Activated naive CD8-positive, alpha-beta T cell treated with anti-CD3 and anti-CD28 coated beads, Interleukin-2, amount 10 ng/mL, durations not matched to agents 7 days and 5 days (primary cell): ENCODE measurements at regions not wholly inside any gene's neighbourhood (a gene's known extent, or its start where the extent isn't known, plus 50 kb on each side); places are given as distances from the start of the nearest gene placed in this dataset.

ENCODE experiments used
- ATAC-seq: fragments of 150-1000 bp; cut with Tn5 transposase; one replicate; pipeline ENCODE4 v1.10.0; 2021; ENCODE audit warnings: low read depth, moderate library complexity
- POLR2A ChIA-PET: fragments of 350-600 bp; sonication (Branson Sonifier 250); formaldehyde crosslinking; loops from one replicate; lab custom pipeline; 2021; ENCODE audit warnings: antibody characterized with exemption; lab: Charles Lee
- DNase-seq: peaks from one replicate; pipeline ENCODE4 v3.0.0; 2021
- H3K27ac Mint-ChIP-seq: one replicate; pipeline ENCODE4 v1.8.0; 2022; ENCODE audit warnings: mild to moderate bottlenecking, mixed read lengths
- H3K27me3 Mint-ChIP-seq: one replicate; pipeline ENCODE4 v1.8.0; 2022; ENCODE audit warnings: mild to moderate bottlenecking, moderate library complexity, mixed read lengths
- H3K36me3 Mint-ChIP-seq: one replicate; pipeline ENCODE4 v1.8.0; 2021; ENCODE audit warnings: mild to moderate bottlenecking, mixed read lengths
- H3K4me1 Mint-ChIP-seq: one replicate; pipeline ENCODE4 v1.8.0; 2021; ENCODE audit warnings: mixed read lengths
- H3K4me3 Mint-ChIP-seq: one replicate; pipeline ENCODE4 v1.8.0; 2022; ENCODE audit warnings: mild to moderate bottlenecking, moderate library complexity, mixed read lengths
- H3K9me3 Mint-ChIP-seq: one replicate; pipeline ENCODE4 v1.8.0; 2021; ENCODE audit warnings: mixed read lengths

DNA sequence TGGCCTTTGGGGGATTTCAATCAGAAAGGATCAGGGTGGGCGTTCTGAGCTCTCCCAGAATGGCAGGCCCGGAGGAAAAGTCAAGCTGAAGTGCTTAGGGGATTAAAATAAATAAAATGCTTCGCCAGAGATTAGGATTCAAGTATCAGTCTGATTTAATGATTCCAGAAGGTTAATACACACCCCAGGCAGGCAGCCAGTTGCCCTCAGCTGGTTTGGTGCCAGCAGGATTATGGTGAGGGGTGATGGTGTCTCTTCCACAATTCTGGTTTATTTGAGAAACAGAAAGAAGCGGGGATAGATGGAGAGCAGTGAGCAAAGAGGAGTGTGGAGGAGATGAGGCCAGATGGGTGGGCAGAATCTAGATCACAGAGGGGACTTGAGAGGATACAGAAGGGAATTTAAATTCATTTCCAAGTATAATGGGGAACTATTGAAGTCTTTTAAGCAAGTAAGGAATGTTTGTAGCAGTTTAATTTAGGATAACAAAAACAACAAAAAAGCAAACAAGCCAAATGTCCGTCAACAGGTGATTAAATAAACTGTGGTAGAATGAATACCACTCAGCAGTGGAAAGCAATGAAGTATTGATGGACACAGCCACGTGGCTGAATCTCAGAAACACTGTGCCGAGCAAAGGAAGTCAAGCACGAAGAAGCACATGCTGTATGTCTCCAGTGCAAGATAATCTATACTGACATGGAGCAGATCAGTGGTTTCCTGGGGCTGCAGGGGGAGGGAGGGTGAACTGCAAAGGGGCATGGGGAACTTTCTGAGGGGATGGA is 297.7 kb downstream of the MSX2 start:
- POLR2A ChIA-PET: no interaction called here
- peaks cover 16% of the 10 kb centered on the region for H3K27me3 Mint-ChIP-seq
- H3K4me1 Mint-ChIP-seq: no peaks in the 10 kb centered on the region
- H3K9me3 Mint-ChIP-seq: peaks cover 3% of the 10 kb centered on the region
- H3K27ac Mint-ChIP-seq: no peak overlapping the region
- no peak for ATAC-seq
- no peak for DNase-seq
- no peak overlapping the region for H3K4me3 Mint-ChIP-seq
- H3K36me3 Mint-ChIP-seq: no peaks in the 10 kb centered on the region

DNA sequence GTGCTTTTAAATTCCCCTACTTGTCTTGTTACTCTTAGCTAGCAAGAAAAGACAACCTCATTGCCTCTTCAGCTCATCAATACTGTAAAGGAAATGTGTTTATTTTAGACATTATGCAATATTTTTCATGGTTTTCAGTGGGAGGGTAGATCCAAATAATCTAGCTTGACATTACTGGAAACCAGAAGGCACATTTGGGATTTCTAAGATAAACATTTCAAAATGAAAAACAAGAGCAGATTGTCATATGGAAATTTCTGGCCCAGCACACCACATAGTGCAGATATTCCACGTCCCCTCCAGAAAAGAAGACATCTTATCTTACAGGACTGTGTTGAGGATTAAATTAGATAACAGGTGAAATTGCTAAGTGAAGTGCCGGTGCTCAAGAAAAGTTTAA is 296.9 kb downstream of the MSX2 start:
- no peak overlapping the region for H3K4me3 Mint-ChIP-seq
- no peaks in the 10 kb centered on the region for H3K4me1 Mint-ChIP-seq
- POLR2A ChIA-PET: no interaction called here
- peaks cover 16% of the 10 kb centered on the region for H3K27me3 Mint-ChIP-seq
- no peak overlapping the region for H3K27ac Mint-ChIP-seq
- DNase-seq: no peak
- no peak for ATAC-seq
- no peaks in the 10 kb centered on the region for H3K36me3 Mint-ChIP-seq
- peaks cover 3% of the 10 kb centered on the region for H3K9me3 Mint-ChIP-seq

DNA sequence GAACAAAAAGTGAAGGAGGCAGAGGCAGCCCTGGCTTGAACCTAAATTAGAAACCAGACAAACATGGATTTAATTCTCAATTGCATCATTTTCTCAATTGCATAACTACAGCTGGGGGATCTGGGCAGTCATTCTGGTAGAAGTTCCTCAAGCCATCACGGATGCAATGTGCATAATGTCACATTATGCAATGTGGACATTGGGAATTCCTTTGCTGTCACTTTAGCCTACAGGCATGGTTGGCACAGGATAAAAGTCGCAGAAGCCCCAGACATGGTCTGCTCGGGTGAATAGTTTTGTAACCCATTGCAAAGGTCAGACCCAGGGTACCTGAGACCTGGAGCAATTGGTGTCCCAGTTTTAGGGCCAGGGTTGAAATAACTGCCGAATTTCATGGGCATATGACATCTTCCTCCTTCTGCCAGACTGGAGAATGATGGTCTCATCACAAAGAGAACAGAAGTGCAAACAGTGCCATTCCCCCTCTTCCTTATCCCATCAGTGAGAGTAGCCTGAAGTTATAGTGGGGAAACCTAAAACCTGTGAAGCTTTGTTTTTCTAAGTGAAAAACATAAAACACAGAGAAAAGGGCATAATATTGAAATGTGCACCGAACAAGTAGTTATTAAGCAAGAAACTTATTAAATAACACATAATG is 290.8 kb downstream of the MSX2 start:
- no peak overlapping the region for H3K27ac Mint-ChIP-seq
- H3K36me3 Mint-ChIP-seq: no peaks in the 10 kb centered on the region
- no peaks in the 10 kb centered on the region for H3K4me1 Mint-ChIP-seq
- DNase-seq: no peak
- H3K9me3 Mint-ChIP-seq: no peaks in the 10 kb centered on the region
- POLR2A ChIA-PET: no interaction called here
- ATAC-seq: no peak
- peaks cover 17% of the 10 kb centered on the region for H3K27me3 Mint-ChIP-seq
- H3K4me3 Mint-ChIP-seq: no peak overlapping the region

DNA sequence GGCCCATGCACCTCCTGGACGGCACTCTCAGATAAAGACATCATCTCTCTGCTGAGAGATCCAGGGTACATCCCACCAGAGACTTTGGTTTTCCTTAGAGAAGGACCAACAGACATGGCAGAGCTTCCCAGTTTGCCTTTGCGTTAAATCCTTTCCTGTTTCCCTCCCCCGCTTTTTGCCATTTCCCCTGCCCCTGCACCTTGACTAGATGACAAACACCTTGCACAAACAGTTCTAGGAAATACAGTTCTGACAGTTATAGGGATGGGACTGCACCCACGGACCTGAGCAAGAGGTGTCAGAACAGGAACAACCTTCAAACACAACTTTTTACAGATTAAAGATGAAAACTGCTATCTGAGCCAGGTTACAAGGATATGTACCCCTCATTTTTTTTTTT is 288.9 kb downstream of the MSX2 start:
- Mint-ChIP-seq H3K36me3 (no peaks in the 10 kb centered on the region), H3K27me3 (peaks cover 5% of the 10 kb centered on the region), H3K4me1 (no peaks in the 10 kb centered on the region), H3K27ac (no peak overlapping the region), H3K9me3 (peaks cover 1% of the 10 kb centered on the region), H3K4me3 (no peak overlapping the region)
- no peak for DNase-seq
- POLR2A ChIA-PET: no interaction called here
- ATAC-seq: no peak

DNA sequence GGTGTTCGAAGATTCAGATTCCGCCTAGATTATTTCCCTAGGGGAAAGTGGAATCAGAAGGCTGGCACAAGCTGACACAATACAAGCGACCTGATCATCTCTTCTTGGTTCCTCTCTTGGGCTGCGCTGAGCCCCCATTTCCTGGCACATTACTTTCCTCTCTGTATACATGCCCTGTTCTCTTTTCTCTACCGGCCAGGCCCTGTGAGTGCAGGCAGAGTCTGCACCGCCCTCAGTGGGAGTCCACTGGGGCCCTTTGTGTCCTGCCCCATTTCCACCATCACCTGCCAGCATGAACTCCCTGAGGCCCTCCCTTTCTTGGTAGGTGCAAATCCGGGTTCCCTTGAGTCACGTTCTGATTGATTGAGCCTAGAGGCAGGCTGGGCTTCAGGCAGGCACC is 287.9 kb downstream of the MSX2 start:
- DNase-seq: no peak
- POLR2A ChIA-PET: no interaction called here
- no peak overlapping the region for H3K27ac Mint-ChIP-seq

DNA sequence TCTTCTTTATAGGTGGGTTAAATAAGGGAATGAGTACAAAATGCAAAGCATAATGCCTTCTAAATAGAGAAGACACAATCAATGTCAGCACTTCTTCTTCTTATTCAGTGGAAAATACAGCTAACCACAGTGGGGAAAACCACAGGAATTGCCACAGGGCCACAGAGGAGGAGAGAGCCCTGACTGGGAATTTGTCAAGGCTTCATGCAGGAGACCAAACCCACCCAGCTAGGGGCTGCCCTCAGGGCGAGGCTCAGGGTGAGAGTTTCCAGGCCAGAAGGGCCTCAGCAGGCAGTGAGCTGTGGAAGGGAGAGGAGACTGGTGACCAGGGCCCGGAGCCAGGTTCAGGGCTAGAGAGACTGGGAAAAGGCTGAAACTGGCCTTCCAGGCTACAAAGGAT is 279.1 kb downstream of the MSX2 start:
- H3K36me3 Mint-ChIP-seq: no peaks in the 10 kb centered on the region
- no peak overlapping the region for H3K27ac Mint-ChIP-seq
- no peaks in the 10 kb centered on the region for H3K4me1 Mint-ChIP-seq
- DNase-seq (no peak), ATAC-seq (no peak)
- H3K4me3 Mint-ChIP-seq: no peak overlapping the region
- H3K27me3 Mint-ChIP-seq: peaks cover 5% of the 10 kb centered on the region
- peaks cover 3% of the 10 kb centered on the region for H3K9me3 Mint-ChIP-seq
- POLR2A ChIA-PET: no interaction called here

More for the DNA sequence above, 287.9 kb downstream of the MSX2 start:
- peaks cover 1% of the 10 kb centered on the region for H3K9me3 Mint-ChIP-seq
- H3K27me3 Mint-ChIP-seq: peaks cover 3% of the 10 kb centered on the region
- H3K4me1 Mint-ChIP-seq: no peaks in the 10 kb centered on the region
- no peak for ATAC-seq
- no peak overlapping the region for H3K4me3 Mint-ChIP-seq
- H3K36me3 Mint-ChIP-seq: no peaks in the 10 kb centered on the region

DNA sequence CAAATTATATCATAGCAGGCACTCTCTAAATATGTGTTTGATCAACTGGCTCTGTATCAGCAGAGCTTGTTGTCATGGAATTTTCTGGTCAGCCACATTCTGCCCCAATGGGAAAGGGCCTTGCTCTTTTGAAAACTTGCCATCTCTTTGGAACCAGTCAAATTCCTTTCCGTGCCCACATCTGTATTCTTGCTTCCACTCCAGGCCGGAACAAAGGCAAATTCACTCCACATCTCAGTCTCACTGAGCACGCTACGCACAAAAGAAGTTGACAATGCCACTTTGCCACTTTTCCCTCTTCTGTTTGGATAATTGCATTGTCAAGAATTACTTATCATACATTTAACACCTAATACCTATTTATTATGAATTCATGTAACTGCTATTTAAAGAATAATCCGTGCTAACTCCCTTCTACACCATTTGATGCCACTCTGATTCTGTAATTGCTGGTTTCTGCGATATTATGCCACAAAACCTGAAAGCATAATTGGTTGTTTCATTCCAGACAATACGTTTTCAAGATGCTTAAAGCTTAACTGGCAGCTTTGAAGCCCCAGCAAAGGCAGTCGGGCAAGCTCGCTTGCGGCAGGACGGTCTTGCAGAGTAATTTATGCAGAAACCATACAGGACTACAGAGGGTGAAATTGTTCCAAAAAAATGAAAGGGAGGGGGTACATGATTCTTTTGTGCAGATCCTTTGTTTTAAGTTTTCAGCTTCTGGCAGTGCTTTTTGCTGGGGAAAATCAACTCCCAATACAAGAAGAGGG is 277.7 kb downstream of the MSX2 start:
- H3K36me3 Mint-ChIP-seq: no peaks in the 10 kb centered on the region
- POLR2A ChIA-PET: no interaction called here
- peaks cover 9% of the 10 kb centered on the region for H3K9me3 Mint-ChIP-seq
- H3K4me3 Mint-ChIP-seq: no peak overlapping the region
- peaks cover 9% of the 10 kb centered on the region for H3K4me1 Mint-ChIP-seq
- peaks cover 5% of the 10 kb centered on the region for H3K27me3 Mint-ChIP-seq
- DNase-seq: no peak
- ATAC-seq: no peak
- no peak overlapping the region for H3K27ac Mint-ChIP-seq

DNA sequence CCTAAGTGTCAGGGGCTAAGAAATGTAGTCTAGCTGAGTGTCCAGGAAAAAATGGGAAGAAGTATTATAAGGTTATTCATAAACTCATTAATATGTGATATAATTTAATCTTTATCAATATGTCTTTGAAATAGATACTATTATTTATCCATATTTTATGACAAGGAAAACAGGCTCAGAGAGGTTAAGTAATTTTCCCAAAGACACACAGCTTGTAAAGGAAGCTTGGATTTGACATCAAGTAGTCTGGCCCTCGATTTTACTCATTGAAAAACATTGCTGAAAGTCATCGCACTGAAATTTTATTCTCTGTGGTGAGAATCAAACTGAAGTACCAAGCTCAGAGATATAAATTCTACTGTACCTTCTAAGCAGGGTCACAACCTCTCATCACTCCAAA is 276.9 kb downstream of the MSX2 start:
- Mint-ChIP-seq H3K4me1 (peaks cover 9% of the 10 kb centered on the region), H3K27ac (no peak overlapping the region), H3K4me3 (no peak overlapping the region), H3K36me3 (no peaks in the 10 kb centered on the region), H3K27me3 (peaks cover 5% of the 10 kb centered on the region), H3K9me3 (peaks cover 9% of the 10 kb centered on the region)
- ATAC-seq: no peak
- POLR2A ChIA-PET: no interaction called here
- no peak for DNase-seq

DNA sequence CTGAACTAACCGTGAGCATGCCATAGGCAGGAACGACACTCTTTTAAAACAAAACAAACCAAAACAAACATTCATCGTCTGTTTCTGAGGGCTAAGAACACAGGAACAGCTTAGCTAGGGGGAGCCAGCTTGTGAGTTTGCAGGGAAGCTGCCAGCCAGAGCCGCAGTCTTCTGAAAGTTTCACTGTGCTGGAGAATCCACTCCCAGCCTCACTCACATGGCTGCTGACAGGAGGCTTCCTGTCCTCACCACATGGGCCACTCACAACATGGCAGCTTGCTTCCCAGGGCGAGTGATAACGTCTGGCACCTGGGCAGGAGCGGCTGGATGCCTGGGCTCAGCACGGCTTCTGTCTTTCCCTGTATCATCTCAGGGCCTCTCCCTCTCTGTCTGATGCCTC is 275.2 kb downstream of the MSX2 start:
- POLR2A ChIA-PET: no interaction called here
- ATAC-seq (no peak), DNase-seq (no peak)
- Mint-ChIP-seq H3K27me3 (no peaks in the 10 kb centered on the region), H3K36me3 (no peaks in the 10 kb centered on the region), H3K27ac (no peak overlapping the region), H3K9me3 (peaks cover 9% of the 10 kb centered on the region), H3K4me1 (peaks cover 9% of the 10 kb centered on the region), H3K4me3 (peak overlapping the region; percentile 9)

DNA sequence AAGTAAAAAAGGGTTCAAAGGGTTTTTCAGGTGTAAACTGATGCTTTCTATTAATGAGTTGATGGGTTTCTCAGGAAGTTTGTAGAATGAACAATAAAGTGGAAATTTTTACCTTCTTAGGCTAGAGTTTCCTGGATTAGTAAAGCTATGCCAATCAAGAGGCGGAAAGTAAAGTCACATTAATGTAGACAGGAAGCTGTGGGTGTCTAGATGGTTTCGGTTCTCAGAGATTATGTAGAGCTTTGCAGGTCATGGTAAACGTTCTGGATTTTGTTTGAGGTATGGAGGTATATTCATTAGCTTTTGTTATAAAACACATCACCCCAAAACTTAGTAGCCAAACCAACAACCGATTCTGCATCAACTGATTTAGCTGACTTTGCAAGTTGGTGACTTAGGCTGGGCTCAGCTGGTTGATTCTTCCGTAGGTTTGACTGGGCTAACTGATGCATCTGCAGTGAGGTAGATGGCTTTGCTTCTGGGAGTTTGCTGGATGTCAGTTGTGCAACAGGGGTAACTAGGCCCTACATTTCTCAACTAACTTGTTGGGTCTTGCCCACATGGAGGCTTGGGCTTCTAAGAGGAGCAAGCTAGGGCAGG is 273.8 kb downstream of the MSX2 start:
- Mint-ChIP-seq H3K9me3 (peaks cover 9% of the 10 kb centered on the region), H3K36me3 (no peaks in the 10 kb centered on the region), H3K4me1 (peaks cover 9% of the 10 kb centered on the region), H3K4me3 (no peak overlapping the region), H3K27ac (no peak overlapping the region), H3K27me3 (no peaks in the 10 kb centered on the region)
- POLR2A ChIA-PET: no interaction called here
- DNase-seq (no peak), ATAC-seq (no peak)

DNA sequence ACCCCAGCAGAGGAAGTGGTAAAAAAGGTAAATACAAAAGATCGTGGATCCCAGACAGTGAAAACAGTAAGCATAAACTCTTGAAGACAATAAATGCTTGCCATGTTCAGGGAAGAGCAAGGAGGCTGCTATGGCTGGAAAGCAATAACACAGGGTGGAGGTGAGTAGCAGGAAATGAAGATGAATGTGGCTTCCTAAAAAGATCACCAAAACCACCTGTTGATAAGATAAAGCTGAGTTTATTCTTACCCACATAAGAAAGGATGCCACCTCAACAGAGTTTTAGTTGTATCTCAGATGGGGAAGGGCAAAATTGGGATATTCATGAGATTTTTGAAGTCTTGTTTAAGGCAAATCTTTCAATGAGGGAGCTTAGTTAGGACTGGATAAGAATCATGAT is 273.3 kb downstream of the MSX2 start:
- Mint-ChIP-seq H3K4me1 (peaks cover 9% of the 10 kb centered on the region), H3K36me3 (no peaks in the 10 kb centered on the region), H3K4me3 (no peak overlapping the region), H3K27me3 (no peaks in the 10 kb centered on the region), H3K9me3 (peaks cover 9% of the 10 kb centered on the region), H3K27ac (no peak overlapping the region)
- POLR2A ChIA-PET: no interaction called here
- DNase-seq (no peak), ATAC-seq (no peak)

DNA sequence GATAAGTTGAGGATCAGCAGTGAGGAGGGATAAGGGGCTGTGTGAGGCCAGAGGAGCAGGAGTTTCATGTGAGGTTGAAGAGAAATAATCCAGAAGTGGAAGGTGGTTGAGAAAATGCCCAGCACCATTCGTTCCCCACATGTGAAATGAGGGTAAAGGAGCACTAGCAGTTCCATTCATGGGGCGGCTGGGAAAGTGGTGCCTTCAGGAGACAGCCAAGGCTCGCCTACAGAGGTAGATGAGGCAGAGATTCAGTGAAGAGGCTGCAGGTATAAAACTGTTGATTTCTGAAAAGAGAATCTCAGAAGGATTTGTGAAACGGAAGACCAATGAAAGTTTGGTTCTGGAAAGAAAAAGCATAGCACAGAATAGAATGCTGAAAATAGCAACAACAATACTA is 272.6 kb downstream of the MSX2 start:
- Mint-ChIP-seq H3K4me1 (peaks cover 9% of the 10 kb centered on the region), H3K27ac (no peak overlapping the region), H3K36me3 (no peaks in the 10 kb centered on the region), H3K9me3 (peaks cover 9% of the 10 kb centered on the region), H3K4me3 (no peak overlapping the region), H3K27me3 (no peaks in the 10 kb centered on the region)
- DNase-seq: no peak
- no peak for ATAC-seq
- POLR2A ChIA-PET: no interaction called here

DNA sequence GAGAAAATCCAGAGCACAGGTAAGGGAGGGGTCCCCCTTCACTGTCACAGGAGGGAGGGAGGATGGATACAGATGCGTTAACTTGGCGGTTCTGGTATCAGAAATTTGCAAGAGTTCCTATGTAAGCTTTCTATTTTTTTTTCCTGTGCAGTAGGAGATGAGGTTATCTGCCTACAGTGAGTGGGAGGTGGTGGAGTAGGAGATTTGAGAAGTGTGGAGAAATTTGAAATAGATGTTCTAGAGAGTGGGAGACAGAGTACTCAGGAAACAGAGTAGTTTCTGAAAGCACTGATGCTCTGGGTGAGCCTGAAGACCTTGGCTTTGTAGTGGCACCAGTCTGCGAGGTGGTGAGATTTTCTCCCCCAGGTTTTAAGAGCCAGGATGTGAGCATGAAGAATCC is 271.4 kb downstream of the MSX2 start:
- ATAC-seq: no peak
- POLR2A ChIA-PET: no interaction called here
- no peak for DNase-seq
- Mint-ChIP-seq H3K9me3 (peaks cover 9% of the 10 kb centered on the region), H3K27ac (no peak overlapping the region), H3K27me3 (no peaks in the 10 kb centered on the region), H3K4me3 (no peak overlapping the region), H3K36me3 (no peaks in the 10 kb centered on the region), H3K4me1 (peaks cover 9% of the 10 kb centered on the region)
